DMS153 treated with DMSO at 0.1 percent for 48 hours (cell line): ENCODE measurements at regions not wholly inside any gene's neighbourhood (a gene's known extent, or its start where the extent isn't known, plus 50 kb on each side); places are given as distances from the start of the nearest gene placed in this dataset.
A peak's percentile ranks its signal among the peaks of the same experiment; 100 is the strongest.
"Not testable (repeated sequence)": the region's sequence is repeated elsewhere in the genome, so short reads cannot be mapped to it uniquely, and the experiment has no call there.

Experiments
- DNase-seq: peaks from one replicate; lab custom pipeline; 2025; ENCODE audit not compliant: unreplicated experiment; lab: John Stamatoyannopoulos, UW

- DNase-seq = no peak
Observed at GRCh38 chr7:131122394-131122793, 205.3 kb upstream of the MKLN1 start.

GRCh38 chr7:131124001-131124629 lies 203.6 kb upstream of the MKLN1 start:
- DNase-seq = no peak

GRCh38 chr7:131124867-131125266 lies 202.8 kb upstream of the MKLN1 start:
- no peak for DNase-seq

GRCh38 chr7:131130324-131130723 lies 197.4 kb upstream of the MKLN1 start:
- DNase-seq = no peak

- no peak for DNase-seq
Observed at GRCh38 chr7:131131012-131131745, 196.5 kb upstream of the MKLN1 start.

GRCh38 chr7:131131746-131132431 lies 195.8 kb upstream of the MKLN1 start:
- DNase-seq = no peak

GRCh38 chr7:131139462-131139861 lies 188.2 kb upstream of the MKLN1 start:
- DNase-seq = no peak

GRCh38 chr7:131141443-131141967 lies 186.2 kb upstream of the MKLN1 start:
- DNase-seq = no peak

- no peak for DNase-seq
Observed at GRCh38 chr7:131143869-131144268, 183.8 kb upstream of the MKLN1 start.

GRCh38 chr7:131145026-131145425 lies 182.7 kb upstream of the MKLN1 start:
- no peak for DNase-seq

- DNase-seq = peak; percentile 33
Observed at GRCh38 chr7:131145770-131146169, 181.9 kb upstream of the MKLN1 start.

GRCh38 chr7:131147604-131148003 lies 180.1 kb upstream of the MKLN1 start:
- no peak for DNase-seq

GRCh38 chr7:131148258-131148657 lies 179.4 kb upstream of the MKLN1 start:
- no peak for DNase-seq

GRCh38 chr7:131148708-131149428 lies 178.8 kb upstream of the MKLN1 start:
- DNase-seq = no peak

GRCh38 chr7:131149429-131149773 lies 178.3 kb upstream of the MKLN1 start:
- no peak for DNase-seq

GRCh38 chr7:131149840-131150239 lies 177.8 kb upstream of the MKLN1 start:
- no peak for DNase-seq

GRCh38 chr7:131151034-131151433 lies 176.6 kb upstream of the MKLN1 start:
- no peak for DNase-seq

GRCh38 chr7:131152766-131153165 lies 174.9 kb upstream of the MKLN1 start:
- DNase-seq = no peak

GRCh38 chr7:131154380-131154779 lies 173.3 kb upstream of the MKLN1 start:
- DNase-seq = no peak

GRCh38 chr7:131157530-131158243 lies 170.0 kb upstream of the MKLN1 start:
- no peak for DNase-seq

- DNase-seq = not testable (repeated sequence)
Observed at GRCh38 chr7:131158244-131158636, 169.4 kb upstream of the MKLN1 start.
